ENCODE measurements at regions not wholly inside any gene's neighbourhood (a gene's known extent, or its start where the extent isn't known, plus 50 kb on each side); places are given as distances from the start of the nearest gene placed in this dataset.

DNA sequence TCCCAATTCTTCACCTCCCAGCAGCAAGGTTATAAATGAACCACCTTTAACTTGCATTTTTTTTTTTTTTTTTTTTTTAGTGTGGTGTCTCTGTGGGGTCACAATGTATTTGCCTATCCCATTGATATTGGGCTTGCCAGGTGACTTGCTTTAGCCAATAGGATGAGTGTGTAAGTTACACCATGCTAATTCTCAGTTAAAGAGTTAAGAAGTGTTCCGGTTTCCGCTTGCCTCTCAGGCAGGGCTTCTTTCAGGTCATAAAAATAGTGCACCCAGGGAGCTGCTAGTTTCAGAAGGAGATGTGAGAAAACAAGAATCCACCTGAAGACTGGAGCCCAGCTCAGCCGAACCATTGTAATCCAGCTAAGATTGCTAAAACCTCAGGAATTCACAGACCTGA, 84.2 kb upstream of the PTPRD start:
- H3K27me3 ChIP-seq: no peaks in the 10 kb centered on the region
- TF ChIP-seq POLR2A (IDR thresholded peaks at IDR 0.05) (no peak), EP300 (IDR thresholded peaks at IDR 0.05) (no peak), CTCF (IDR thresholded peaks at IDR 0.05) (no peak)
- H3K4me1 ChIP-seq: no peaks in the 10 kb centered on the region
- no peak overlapping the region for H3K4me3 ChIP-seq
- H3K9me3 ChIP-seq: peaks cover 0 to 3% (median 0%) of the 10 kb centered on the region in 3 donors
- ATAC-seq: no peak
- H3K36me3 ChIP-seq: no peaks in the 10 kb centered on the region
- WGBS, 2 donors (ENCODE audit: low coverage in 1 of 2): 80 to 100% methylated on average over 1 to 3 of the region's 3 CpGs
- no peak overlapping the region for H3K27ac ChIP-seq

GRCh38 chr9:10700291-10700690, 87.5 kb upstream of the PTPRD start:
- Histone ChIP-seq H3K4me3 (no peak overlapping the region), H3K9me3 (no peaks in the 10 kb centered on the region), H3K27ac (no peak overlapping the region), H3K36me3 (no peaks in the 10 kb centered on the region), H3K27me3 (no peaks in the 10 kb centered on the region), H3K4me1 (no peaks in the 10 kb centered on the region)
- TF ChIP-seq POLR2AphosphoS5 (IDR thresholded peaks at IDR 0.05) (no peak), POLR2A (IDR thresholded peaks at IDR 0.05) (no peak), EP300 (IDR thresholded peaks at IDR 0.05) (no peak), CTCF (IDR thresholded peaks at IDR 0.05) (no peak)
- ATAC-seq: no peak

DNA sequence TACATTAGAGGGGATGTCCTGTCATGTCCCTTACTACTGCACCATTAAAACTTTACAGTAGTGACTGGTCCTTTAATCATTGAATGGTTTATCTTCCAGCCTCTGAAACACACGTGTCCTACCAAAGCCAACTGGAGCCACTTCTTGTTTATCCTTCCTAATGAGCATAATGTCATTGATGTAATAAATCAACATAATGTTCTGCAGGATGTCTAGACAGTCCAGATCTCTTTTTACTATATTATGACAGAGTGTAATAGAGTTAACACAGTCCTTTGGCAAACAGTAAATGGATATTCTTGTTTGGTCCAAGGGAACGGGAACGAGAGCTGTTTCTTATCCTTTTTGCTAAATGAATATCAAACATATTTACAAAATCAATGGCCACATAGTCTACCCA, 88.1 kb upstream of the PTPRD start:
- Histone ChIP-seq H3K27ac (no peak overlapping the region), H3K36me3 (no peaks in the 10 kb centered on the region), H3K4me1 (no peaks in the 10 kb centered on the region), H3K9me3 (no peaks in the 10 kb centered on the region), H3K27me3 (no peaks in the 10 kb centered on the region), H3K4me3 (no peak overlapping the region)
- no peak for ATAC-seq
- no peak for TF ChIP-seq POLR2A (IDR thresholded peaks at IDR 0.05)
- TF ChIP-seq EP300 (IDR thresholded peaks at IDR 0.05): no peak
- TF ChIP-seq CTCF (IDR thresholded peaks at IDR 0.05): no peak
- TF ChIP-seq POLR2AphosphoS5 (IDR thresholded peaks at IDR 0.05): no peak
- WGBS, 2 donors (ENCODE audit: low coverage in 1 of 2): 15 to 19% methylated on average over 3 of the region's 3 CpGs

- no peak for ATAC-seq
- TF ChIP-seq POLR2AphosphoS5 (IDR thresholded peaks at IDR 0.05): no peak
- TF ChIP-seq CTCF (IDR thresholded peaks at IDR 0.05): no peak
- no peak for TF ChIP-seq POLR2A (IDR thresholded peaks at IDR 0.05)
- TF ChIP-seq EP300 (IDR thresholded peaks at IDR 0.05): no peak
- H3K27me3 ChIP-seq: no peaks in the 10 kb centered on the region
- no peaks in the 10 kb centered on the region for H3K36me3 ChIP-seq
- H3K9me3 ChIP-seq: no peaks in the 10 kb centered on the region
- H3K4me1 ChIP-seq: no peaks in the 10 kb centered on the region
- H3K4me3 ChIP-seq: no peak overlapping the region
- WGBS, 2 donors (ENCODE audit: low coverage in 1 of 2): 71 to 83% methylated on average over 3 to 4 of the region's 4 CpGs
- no peak overlapping the region for H3K27ac ChIP-seq
Observed at GRCh38 chr9:10701906-10702305, 89.1 kb upstream of the PTPRD start.

DNA sequence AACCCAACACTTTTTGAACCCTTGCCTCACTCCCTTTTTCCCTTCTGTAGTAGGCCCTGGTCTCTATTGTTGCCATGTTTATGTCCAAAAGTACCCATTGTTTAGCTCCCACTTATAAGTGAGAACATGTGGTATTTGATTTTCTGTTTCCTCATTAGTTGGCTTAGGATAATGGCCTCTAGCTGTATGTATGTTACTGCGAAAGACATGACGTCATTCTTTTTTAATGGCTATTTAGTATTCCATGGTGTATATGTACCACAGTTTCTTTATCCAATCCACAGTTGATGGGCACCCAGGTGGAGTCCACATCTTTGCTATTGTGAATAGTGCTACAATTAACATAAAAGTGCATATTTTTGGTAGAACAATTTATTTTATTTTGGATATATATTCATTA, 90.3 kb upstream of the PTPRD start:
- no peaks in the 10 kb centered on the region for H3K36me3 ChIP-seq
- no peak for ATAC-seq
- no peaks in the 10 kb centered on the region for H3K9me3 ChIP-seq
- no peak overlapping the region for H3K27ac ChIP-seq
- H3K4me3 ChIP-seq: no peak overlapping the region
- no peak for TF ChIP-seq EP300 (IDR thresholded peaks at IDR 0.05)
- TF ChIP-seq CTCF (IDR thresholded peaks at IDR 0.05): no peak
- no peak for TF ChIP-seq POLR2AphosphoS5 (IDR thresholded peaks at IDR 0.05)
- no peak for TF ChIP-seq POLR2A (IDR thresholded peaks at IDR 0.05)
- 93 to 100% methylated on average over 2 of the region's 2 CpGs for WGBS, 2 donors (ENCODE audit: low coverage in 1 of 2)
- H3K4me1 ChIP-seq: no peaks in the 10 kb centered on the region
- no peaks in the 10 kb centered on the region for H3K27me3 ChIP-seq

Data from gastroesophageal sphincter (tissue), 4 donors.